ENCODE measurements at regions not wholly inside any gene's neighbourhood (a gene's known extent, or its start where the extent isn't known, plus 50 kb on each side); places are given as distances from the start of the nearest gene placed in this dataset.
"Not testable (repeated sequence)": the region's sequence is repeated elsewhere in the genome, so short reads cannot be mapped to it uniquely, and the experiment has no call there.

- peak; percentile 3 for DNase-seq (ENCODE audit: low read depth)
These were observed 124.9 kb downstream of the TMEM167A start for GRCh38 chr5:82952326-82952725.

- DNase-seq (ENCODE audit: low read depth), result not testable (repeated sequence)
These were observed 132.9 kb downstream of the TMEM167A start for GRCh38 chr5:82944267-82944666.

GRCh38 chr5:82942083-82942881 is 134.9 kb downstream of the TMEM167A start:
- DNase-seq (ENCODE audit: low read depth), result no peak

GRCh38 chr5:82938901-82939725 is 138.1 kb downstream of the TMEM167A start:
- no peak for DNase-seq (ENCODE audit: low read depth)

GRCh38 chr5:82932473-82933220 is 144.5 kb downstream of the TMEM167A start:
- not testable (repeated sequence) for DNase-seq (ENCODE audit: low read depth)

- DNase-seq (ENCODE audit: low read depth), result peak; percentile 6
These were observed 146.1 kb downstream of the TMEM167A start for GRCh38 chr5:82931110-82931509.

GRCh38 chr5:82925061-82925411 is 152.2 kb downstream of the TMEM167A start:
- no peak for DNase-seq (ENCODE audit: low read depth)

- DNase-seq (ENCODE audit: low read depth), result no peak
These were observed 152.8 kb downstream of the TMEM167A start for GRCh38 chr5:82924226-82925060.

- DNase-seq (ENCODE audit: low read depth), result no peak
These were observed 155.0 kb downstream of the TMEM167A start for GRCh38 chr5:82922086-82922734.

- DNase-seq (ENCODE audit: low read depth), result peak; percentile 1
These were observed 158.7 kb downstream of the TMEM167A start for GRCh38 chr5:82918311-82919031.

- DNase-seq (ENCODE audit: low read depth), result no peak
These were observed 159.6 kb downstream of the TMEM167A start for GRCh38 chr5:82917584-82917983.

- DNase-seq (ENCODE audit: low read depth), result no peak
These were observed 163.2 kb downstream of the TMEM167A start for GRCh38 chr5:82913971-82914370.

GRCh38 chr5:82912462-82912861 is 164.7 kb downstream of the TMEM167A start:
- DNase-seq (ENCODE audit: low read depth), result no peak

GRCh38 chr5:82911910-82912309 is 165.3 kb downstream of the TMEM167A start:
- DNase-seq (ENCODE audit: low read depth), result no peak

- DNase-seq (ENCODE audit: low read depth), result no peak
These were observed 166.3 kb downstream of the TMEM167A start for GRCh38 chr5:82910905-82911304.

- DNase-seq (ENCODE audit: low read depth), result no peak
These were observed 166.7 kb downstream of the TMEM167A start for GRCh38 chr5:82910491-82910890.

GRCh38 chr5:82909771-82910170 is 167.4 kb downstream of the TMEM167A start:
- DNase-seq (ENCODE audit: low read depth), result no peak

- DNase-seq (ENCODE audit: low read depth), result no peak
These were observed 171.2 kb downstream of the TMEM167A start for GRCh38 chr5:82905986-82906385.

- no peak for DNase-seq (ENCODE audit: low read depth)
These were observed 175.8 kb downstream of the TMEM167A start for GRCh38 chr5:82901281-82901888.

GRCh38 chr5:82894716-82895115 is 182.5 kb downstream of the TMEM167A start:
- DNase-seq (ENCODE audit: low read depth), result no peak
